GM19023 (cell line): ENCODE measurements at regions not wholly inside any gene's neighbourhood (a gene's known extent, or its start where the extent isn't known, plus 50 kb on each side); places are given as distances from the start of the nearest gene placed in this dataset.

ENCODE experiments used
- ATAC-seq: cut with Tn5 transposase; IDR thresholded peaks from one replicate; pipeline ENCODE4 v1.9.1; 2021; ENCODE audit warnings: mild to moderate bottlenecking, moderate library complexity; ENCODE audit not compliant: unreplicated experiment

- ATAC-seq = no peak
These were observed 319.2 kb downstream of the SOX9 start for GRCh38 chr17:72439893-72440502.

DNA sequence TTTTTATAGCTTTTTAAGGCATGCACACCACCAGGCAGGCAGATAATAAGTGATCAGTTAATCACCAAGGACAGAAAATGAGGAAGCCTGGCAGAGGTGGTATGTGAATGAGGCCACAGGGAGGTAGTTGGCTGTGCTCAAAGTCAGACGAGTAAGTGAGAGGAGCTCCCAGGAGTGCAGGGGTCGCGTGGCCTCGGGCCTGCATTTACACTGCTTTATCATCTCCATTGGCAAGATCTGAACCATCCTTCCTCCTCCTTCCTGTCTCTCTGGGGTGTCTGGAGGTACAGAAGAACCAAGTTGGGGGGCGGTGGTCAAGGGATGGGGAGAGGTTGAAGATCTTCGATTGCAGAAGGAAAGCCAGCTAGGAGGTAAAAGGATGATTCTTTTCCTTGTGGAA, 320.1 kb downstream of the SOX9 start:
- no peak for ATAC-seq

DNA sequence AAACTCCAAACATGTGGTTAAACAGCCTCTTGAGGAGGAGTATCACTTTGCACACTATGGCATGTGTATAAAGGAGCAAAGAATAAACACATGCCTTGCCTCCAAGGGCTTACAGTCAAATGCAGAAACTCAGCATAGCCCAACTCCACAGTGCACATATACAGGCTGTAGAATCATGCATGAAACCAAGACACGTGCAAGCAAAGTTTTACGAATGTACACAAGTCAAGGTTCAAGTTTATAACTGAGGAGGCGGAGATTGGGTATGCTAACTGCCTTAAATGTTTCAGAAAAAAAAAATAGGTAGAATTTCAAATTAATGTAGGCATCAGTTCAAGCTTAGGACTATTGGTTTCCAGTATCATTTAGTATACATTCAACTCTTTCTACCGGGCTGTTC, 321.1 kb downstream of the SOX9 start:
- ATAC-seq = no peak

DNA sequence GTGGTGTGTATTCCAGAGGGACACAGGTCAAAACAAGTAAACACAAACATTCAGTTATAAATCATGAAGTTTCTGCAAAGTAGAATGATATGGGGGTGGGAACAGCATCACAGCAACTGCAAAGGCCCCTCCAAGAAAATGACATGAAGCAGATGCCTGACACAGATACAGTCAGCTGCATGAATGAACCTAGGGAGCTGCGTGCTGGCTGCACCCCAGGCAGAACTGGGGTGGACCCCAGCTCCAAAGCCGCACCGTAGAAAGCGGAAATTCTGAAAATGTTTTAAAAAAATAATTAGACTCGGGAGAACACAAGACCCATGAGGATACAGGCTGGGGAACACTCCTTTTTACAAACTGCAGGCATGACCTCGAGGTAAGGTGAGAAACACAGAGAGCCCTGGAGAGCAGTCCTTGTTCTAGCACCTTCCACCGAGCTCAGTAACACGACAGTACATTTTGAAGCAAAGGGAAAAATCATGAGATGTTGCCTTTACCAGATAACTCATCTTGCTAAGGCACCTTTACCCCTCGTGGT, 323.8 kb downstream of the SOX9 start:
- ATAC-seq = no peak

GRCh38 chr17:72445055-72445991, 324.5 kb downstream of the SOX9 start:
- ATAC-seq = no peak

DNA sequence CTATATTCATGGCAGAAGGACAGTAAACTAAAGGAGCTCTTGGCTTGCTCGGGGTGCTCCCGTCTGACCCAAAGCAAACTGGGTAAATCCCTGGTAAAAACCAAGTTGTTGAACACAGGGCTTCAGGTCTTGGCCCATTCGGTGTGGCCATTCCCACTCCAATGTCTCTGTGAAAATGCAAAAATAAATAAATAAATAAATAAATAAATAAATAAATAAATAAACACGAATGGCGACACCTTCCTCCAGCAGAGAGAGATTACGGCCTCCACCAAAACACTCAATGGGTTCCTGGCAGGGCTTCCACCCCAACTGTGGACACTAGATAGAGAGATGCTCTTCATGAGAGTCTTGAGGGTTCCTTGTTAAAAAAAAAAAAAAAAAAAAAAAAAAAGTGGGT, 325.3 kb downstream of the SOX9 start:
- no peak for ATAC-seq

GRCh38 chr17:72446525-72447250, 325.9 kb downstream of the SOX9 start:
- ATAC-seq = no peak

- ATAC-seq = no peak
These were observed 326.4 kb downstream of the SOX9 start for GRCh38 chr17:72447251-72447640.

GRCh38 chr17:72448019-72448418, 327.2 kb downstream of the SOX9 start:
- no peak for ATAC-seq

GRCh38 chr17:72452286-72453173, 331.7 kb downstream of the SOX9 start:
- ATAC-seq = no peak

- no peak for ATAC-seq
These were observed 333.5 kb downstream of the SOX9 start for GRCh38 chr17:72454342-72454741.

- no peak for ATAC-seq
These were observed 334.7 kb downstream of the SOX9 start for GRCh38 chr17:72455562-72455961.

DNA sequence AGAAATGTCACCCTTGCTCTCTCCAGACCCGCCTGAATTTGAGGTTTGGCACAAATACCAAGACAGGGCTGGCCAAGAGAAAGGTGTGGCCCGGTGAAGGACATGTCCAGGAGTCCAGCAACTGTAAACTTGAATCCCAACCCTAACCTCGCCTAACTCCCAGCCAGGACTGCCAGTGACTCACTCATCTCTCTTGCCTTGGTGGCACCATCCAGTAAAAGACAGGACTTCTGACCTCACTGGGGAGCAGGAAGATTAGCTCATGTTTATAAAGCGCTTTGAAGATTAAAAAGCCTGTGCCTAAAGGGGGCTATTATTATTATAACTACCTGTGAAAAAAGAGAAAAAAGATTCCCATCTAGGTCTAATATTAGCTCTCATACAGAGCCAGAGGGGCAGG, 335.3 kb downstream of the SOX9 start:
- ATAC-seq = no peak

- no peak for ATAC-seq
These were observed 336.9 kb downstream of the SOX9 start for GRCh38 chr17:72457712-72458111.

GRCh38 chr17:72458301-72458700, 337.5 kb downstream of the SOX9 start:
- ATAC-seq = no peak

DNA sequence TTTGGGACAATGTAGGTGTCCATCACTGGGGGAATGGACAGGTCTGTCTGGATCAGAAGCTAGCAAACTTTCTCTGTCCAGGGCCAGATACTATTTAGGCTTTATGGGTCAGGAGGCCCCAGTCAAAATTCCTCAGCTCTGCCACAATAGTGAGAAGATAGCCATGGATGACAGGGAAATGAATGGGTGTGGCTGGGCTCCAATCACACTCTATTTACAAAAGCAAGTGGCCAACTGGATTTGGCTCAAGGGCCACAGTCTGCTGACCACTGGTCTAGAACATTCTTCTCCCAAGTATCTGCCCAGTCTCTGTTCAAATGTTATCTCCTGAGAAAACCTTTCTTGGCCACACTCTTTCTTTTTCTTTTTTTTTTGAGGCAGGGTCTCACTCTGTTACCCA, 339.9 kb downstream of the SOX9 start:
- no peak for ATAC-seq

DNA sequence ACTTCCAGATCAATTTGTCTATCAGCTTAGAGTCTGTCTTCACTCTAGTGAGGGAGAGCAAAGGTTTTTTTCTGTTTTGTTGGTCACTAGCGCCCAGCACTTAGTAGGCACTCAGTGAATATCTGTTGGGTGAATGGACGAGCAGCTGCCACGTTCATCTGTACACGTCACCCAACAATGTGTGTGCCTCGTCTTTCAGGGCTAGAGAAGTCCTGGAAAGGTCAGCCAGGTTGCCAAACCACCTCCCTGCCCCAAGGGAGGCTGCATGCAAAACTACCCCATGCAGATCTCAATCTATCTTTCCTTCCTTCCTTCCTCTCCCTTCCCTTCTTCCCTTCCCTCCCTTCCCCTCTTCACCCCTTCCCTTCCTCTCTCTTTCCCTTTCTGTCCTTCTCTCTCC, 340.9 kb downstream of the SOX9 start:
- ATAC-seq = no peak

DNA sequence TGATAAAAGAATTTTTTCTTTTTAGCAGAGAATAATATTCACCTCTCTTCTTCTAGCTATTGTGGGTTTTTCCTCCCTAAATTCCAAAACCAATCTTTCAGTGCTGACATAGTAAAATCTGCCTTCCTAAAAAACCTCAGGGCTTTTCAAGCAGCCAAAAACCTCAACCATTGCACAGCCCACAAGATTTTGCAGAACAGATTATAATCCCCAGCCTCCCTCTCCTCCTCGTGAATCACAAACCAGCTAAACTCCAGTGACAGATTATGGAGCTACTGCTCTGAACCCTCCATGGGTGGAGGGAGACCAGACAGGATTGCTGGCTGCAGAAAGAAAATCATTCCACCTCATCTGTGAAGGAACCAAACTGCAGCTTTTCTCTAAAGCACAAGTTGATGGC, 341.6 kb downstream of the SOX9 start:
- ATAC-seq = no peak

DNA sequence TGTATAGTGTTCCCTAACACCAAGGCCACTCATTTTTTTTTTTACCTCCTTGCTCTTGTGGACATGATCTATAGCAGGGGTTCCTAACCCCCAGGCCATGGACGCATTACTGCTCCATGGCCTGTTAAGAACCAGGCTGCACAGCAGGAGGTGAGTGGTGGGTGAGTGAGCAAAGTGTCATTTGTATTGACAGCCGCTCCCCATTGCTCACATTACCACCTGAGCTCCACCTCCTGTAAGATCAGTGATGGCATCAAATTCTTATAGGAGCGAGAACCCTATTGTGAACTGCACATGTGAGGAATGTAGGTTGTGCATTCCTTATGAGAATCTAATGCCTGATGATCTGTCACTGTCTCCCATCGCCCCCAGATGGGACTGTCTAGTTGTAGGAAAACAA, 342.0 kb downstream of the SOX9 start:
- no peak for ATAC-seq

DNA sequence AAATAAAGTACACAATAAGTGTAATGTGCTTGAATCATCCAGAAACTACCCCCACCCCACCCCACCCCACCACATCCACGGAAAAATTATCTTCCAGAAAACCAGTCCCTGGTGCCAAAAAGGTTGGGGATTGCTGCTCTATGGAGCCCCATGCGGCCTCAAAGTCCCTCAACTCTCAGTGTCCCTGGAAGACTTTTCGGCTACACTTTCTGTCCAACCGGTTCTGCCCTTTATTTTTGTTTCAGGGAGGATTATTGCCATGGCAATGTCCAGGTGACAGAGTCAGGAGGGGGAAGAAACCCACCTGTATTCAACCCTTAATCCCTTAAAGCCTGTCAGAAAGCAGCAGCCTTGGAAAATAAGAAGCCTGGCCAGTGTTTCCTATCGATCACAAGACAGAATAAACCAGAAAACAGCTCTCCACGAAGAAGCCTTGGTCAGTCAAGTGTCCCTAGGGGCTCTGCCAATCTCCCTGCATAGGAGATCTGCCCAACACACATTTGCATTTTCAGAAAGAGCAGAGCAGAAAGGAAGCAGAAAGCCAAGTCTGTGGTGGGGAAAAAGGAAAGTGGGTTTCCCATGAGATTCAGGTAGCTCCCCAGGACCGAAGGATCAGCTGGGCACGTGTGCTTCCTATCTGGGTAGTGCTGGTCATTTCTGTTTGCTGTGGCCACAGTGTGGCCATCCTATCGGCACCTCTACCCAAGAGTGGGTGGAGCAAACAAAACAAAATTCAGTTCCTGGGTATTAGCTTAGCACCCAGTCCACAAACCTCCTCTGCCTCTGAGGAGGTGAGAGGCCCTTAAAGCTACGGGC, 342.7 kb downstream of the SOX9 start:
- ATAC-seq = no peak
